HCT116 (cell line): ENCODE measurements at regions not wholly inside any gene's neighbourhood (a gene's known extent, or its start where the extent isn't known, plus 50 kb on each side); places are given as distances from the start of the nearest gene placed in this dataset.

Source experiments
- ATAC-seq: fragments of 200-7000 bp; cut with Tn5 transposase; 2 replicates; pipeline ENCODE4 v1.9.1; 2020; ENCODE audit warnings: mild to moderate bottlenecking, moderate library complexity
- BruUV-seq: library from RNA; stranded (reverse); fragments of 400-500 nt; replicated peaks from 2 replicates; lab custom pipeline; 2021; lab: Mats Ljungman, UMichigan
- CTCF ChIA-PET: fragments of 300-600 bp; sonication (Branson Sonifier 250); formaldehyde crosslinking; loops from one replicate; lab custom pipeline; 2021; ENCODE audit warnings: antibody characterized with exemption; lab: Charles Lee
- POLR2A ChIA-PET: fragments of 300-600, 350-600 bp; sonication (Branson Sonifier 250); formaldehyde crosslinking; loops from one replicate; lab custom pipeline; 2021; ENCODE audit warnings: antibody characterized with exemption; lab: Charles Lee
- RAD21 ChIA-PET, 2 experiments: fragments of 300-600 bp; sonication (Branson Sonifier 250); formaldehyde crosslinking; loops; one replicate each; lab custom pipeline; 2023; ENCODE audit warnings: low total read pairs in 2 of 2; ENCODE audit not compliant: uncharacterized antibody in 2 of 2, unreplicated experiment in 2 of 2, low non-redundant PET in 1 of 2; lab: Charles Lee
- DNase-seq: peaks from one replicate; pipeline ENCODE4 v3.0.0-alpha.2; 2010; ENCODE audit warnings: low read depth, low spot score
- H2AFZ ChIP-seq: fragments of 200-600 bp; shearing (Covaris generic), sonication (generic); 2 replicates; pipeline ENCODE4 v1.6.1; 2017; ENCODE audit warnings: low read depth, mixed run types, mixed read lengths, antibody characterized with exemption, low read length; ENCODE audit not compliant: poor library complexity, severe bottlenecking
- H3K27ac ChIP-seq: 2 replicates; pipeline ENCODE4 v1.5.1; 2012; ENCODE audit warnings: low read depth, low read length
- H3K27me3 ChIP-seq: fragments of 200-600 bp; sonication (generic); 2 replicates; pipeline ENCODE4 v1.6.1; 2016; ENCODE audit warnings: mixed run types, low read length, mixed read lengths; ENCODE audit not compliant: insufficient read depth
- H3K36me3 ChIP-seq, 2 experiments: fragments of 200-500 bp in 1 of 2; fragments of 200-600 bp in 1 of 2; sonication (Bioruptor generic) in 1 of 2; sonication (generic) in 1 of 2; 2 replicates each; pipeline versions ENCODE4 v1.5.1 to v1.6.1; 2014 to 2016; ENCODE audit warnings: low read length in 2 of 2, inconsistent platforms in 1 of 2, mixed read lengths in 1 of 2, mixed run types in 1 of 2; ENCODE audit not compliant: insufficient read depth in 2 of 2, control insufficient read depth in 1 of 2
- H3K4me1 ChIP-seq, 2 experiments: fragments of 200-600 bp in 1 of 2; sonication (generic) in 1 of 2; 2 replicates each; pipeline versions ENCODE4 v1.5.1 to v1.6.1; 2012 to 2017; ENCODE audit warnings: low read length in 2 of 2, inconsistent platforms in 1 of 2, mild to moderate bottlenecking in 1 of 2, mixed read lengths in 1 of 2, mixed run types in 1 of 2, moderate library complexity in 1 of 2; ENCODE audit not compliant: insufficient read depth in 2 of 2, control insufficient read depth in 1 of 2
- H3K4me2 ChIP-seq: fragments of 200-600 bp; sonication (generic); 2 replicates; pipeline ENCODE4 v1.6.1; 2017; ENCODE audit warnings: mixed run types, low read length, mixed read lengths
- H3K4me3 ChIP-seq, 2 experiments: fragments of 200-600 bp in 1 of 2; sonication (generic) in 1 of 2; replicated peaks in 1 of 2; 2 replicates each; pipeline ENCODE4 v1.5.1; 2011 to 2016; ENCODE audit warnings: low read length in 2 of 2, control low read depth in 1 of 2, low read depth in 1 of 2, mild to moderate bottlenecking in 1 of 2, mixed read lengths in 1 of 2, mixed run types in 1 of 2
- H3K79me2 ChIP-seq: fragments of 200-600 bp; sonication (generic); 2 replicates; pipeline ENCODE4 v1.6.1; 2017; ENCODE audit warnings: mild to moderate bottlenecking, mixed run types, low read length, moderate library complexity, mixed read lengths; ENCODE audit not compliant: insufficient read depth
- H3K9ac ChIP-seq: fragments of 200-600 bp; sonication (generic); 2 replicates; pipeline ENCODE4 v1.6.1; 2016; ENCODE audit warnings: low read length, mixed read lengths
- H3K9me2 ChIP-seq: fragments of 200-600 bp; sonication (generic), shearing (Covaris generic); 2 replicates; pipeline ENCODE4 v1.6.1; 2017; ENCODE audit warnings: mixed run types, mild to moderate bottlenecking, moderate library complexity; ENCODE audit not compliant: insufficient read depth
- H3K9me3 ChIP-seq, 2 experiments: fragments of 200-500 bp in 1 of 2; fragments of 200-600 bp in 1 of 2; sonication (Bioruptor generic) in 1 of 2; sonication (generic) in 1 of 2; 2 replicates each; pipeline ENCODE4 v1.6.1; 2014 to 2017; ENCODE audit warnings: low read length in 2 of 2, mixed read lengths in 2 of 2, inconsistent platforms in 1 of 2, low read depth in 1 of 2, mild to moderate bottlenecking in 1 of 2, mixed run types in 1 of 2, moderate library complexity in 1 of 2; ENCODE audit not compliant: control insufficient read depth in 1 of 2, insufficient read depth in 1 of 2
- H4K20me1 ChIP-seq: fragments of 200-600 bp; sonication (generic), shearing (Covaris generic); 2 replicates; pipeline ENCODE4 v1.6.1; 2017; ENCODE audit warnings: mixed run types, mild to moderate bottlenecking, moderate library complexity; ENCODE audit not compliant: insufficient read depth
- CEBPB ChIP-seq: IDR thresholded peaks from 2 replicates; pipeline ENCODE4 v1.6.1; 2012; ENCODE audit warnings: low read depth
- POLR2A ChIP-seq: IDR thresholded peaks from 2 replicates; pipeline ENCODE4 v1.7.0; 2011; ENCODE audit warnings: borderline replicate concordance; ENCODE audit not compliant: insufficient read depth, insufficient read length; ENCODE audit errors: extremely low read depth
- RAD21 ChIP-seq: IDR thresholded peaks from 2 replicates; pipeline ENCODE4 v1.6.1; 2012; ENCODE audit warnings: low read depth, mild to moderate bottlenecking
- SP1 ChIP-seq: IDR thresholded peaks from 2 replicates; pipeline ENCODE4 v1.6.1; 2012; ENCODE audit warnings: low read depth
- YY1 ChIP-seq: IDR thresholded peaks from 2 replicates; pipeline ENCODE4 v1.6.1; 2011; ENCODE audit warnings: low read length, low read depth, moderate library complexity, mild to moderate bottlenecking; ENCODE audit not compliant: insufficient replicate concordance; ENCODE audit errors: extremely low read depth
- intact Hi-C: fragments of 100-400 bp; cut with micrococcal nuclease; formaldehyde crosslinking; loops from 2 replicates; pipeline ENCODE4 v1.10.0; 2022
- TF ChIP-seq, protein P1 (sequence below): IDR thresholded peaks from 2 replicates; pipeline ENCODE4 v1.6.1; 2012; ENCODE audit warnings: low read depth

- Histone ChIP-seq H2AFZ (no peak overlapping the region), H3K27me3 (no peaks in the 10 kb centered on the region), H3K36me3 (no peaks in the 10 kb centered on the region), H3K9me3 (no peaks in the 10 kb centered on the region), H3K9ac (no peak overlapping the region), H3K4me1 (peaks cover 0 to 7% of the 10 kb centered on the region in 2 experiments; a peak in 1 of 4 replicates), H3K4me3 (no peak overlapping the region), H3K27ac (no peak overlapping the region), H3K79me2 (no peaks in the 10 kb centered on the region)
- ChIA-PET CTCF (no interaction called here), RAD21 (no interaction called here), POLR2A (no interaction called here)
- BruUV-seq, result no TSS peak
- ATAC-seq (no peak), DNase-seq (no peak)
- intact Hi-C loops, result no loop called here
- TF ChIP-seq YY1 (no peak), SP1 (no peak), POLR2A (no peak), CEBPB (no peak), RAD21 (no peak)
- TF ChIP-seq, protein P1, sequence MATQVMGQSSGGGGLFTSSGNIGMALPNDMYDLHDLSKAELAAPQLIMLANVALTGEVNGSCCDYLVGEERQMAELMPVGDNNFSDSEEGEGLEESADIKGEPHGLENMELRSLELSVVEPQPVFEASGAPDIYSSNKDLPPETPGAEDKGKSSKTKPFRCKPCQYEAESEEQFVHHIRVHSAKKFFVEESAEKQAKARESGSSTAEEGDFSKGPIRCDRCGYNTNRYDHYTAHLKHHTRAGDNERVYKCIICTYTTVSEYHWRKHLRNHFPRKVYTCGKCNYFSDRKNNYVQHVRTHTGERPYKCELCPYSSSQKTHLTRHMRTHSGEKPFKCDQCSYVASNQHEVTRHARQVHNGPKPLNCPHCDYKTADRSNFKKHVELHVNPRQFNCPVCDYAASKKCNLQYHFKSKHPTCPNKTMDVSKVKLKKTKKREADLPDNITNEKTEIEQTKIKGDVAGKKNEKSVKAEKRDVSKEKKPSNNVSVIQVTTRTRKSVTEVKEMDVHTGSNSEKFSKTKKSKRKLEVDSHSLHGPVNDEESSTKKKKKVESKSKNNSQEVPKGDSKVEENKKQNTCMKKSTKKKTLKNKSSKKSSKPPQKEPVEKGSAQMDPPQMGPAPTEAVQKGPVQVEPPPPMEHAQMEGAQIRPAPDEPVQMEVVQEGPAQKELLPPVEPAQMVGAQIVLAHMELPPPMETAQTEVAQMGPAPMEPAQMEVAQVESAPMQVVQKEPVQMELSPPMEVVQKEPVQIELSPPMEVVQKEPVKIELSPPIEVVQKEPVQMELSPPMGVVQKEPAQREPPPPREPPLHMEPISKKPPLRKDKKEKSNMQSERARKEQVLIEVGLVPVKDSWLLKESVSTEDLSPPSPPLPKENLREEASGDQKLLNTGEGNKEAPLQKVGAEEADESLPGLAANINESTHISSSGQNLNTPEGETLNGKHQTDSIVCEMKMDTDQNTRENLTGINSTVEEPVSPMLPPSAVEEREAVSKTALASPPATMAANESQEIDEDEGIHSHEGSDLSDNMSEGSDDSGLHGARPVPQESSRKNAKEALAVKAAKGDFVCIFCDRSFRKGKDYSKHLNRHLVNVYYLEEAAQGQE, result no peak
- TF ChIP-seq, all 23 proteins: peak for 0
- Histone ChIP-seq H4K20me1 (no peaks in the 10 kb centered on the region), H3K4me2 (no peak overlapping the region), H3K9me2 (no peaks in the 10 kb centered on the region)
Observed at GRCh38 chr15:62841269-62841628, 201.3 kb upstream of the TPM1 start.
